ENCODE measurements at regions not wholly inside any gene's neighbourhood (a gene's known extent, or its start where the extent isn't known, plus 50 kb on each side); places are given as distances from the start of the nearest gene placed in this dataset.

- Histone ChIP-seq H3K27ac (ENCODE audit: low read length) (no peak overlapping the region), H3K9me3 (ENCODE audit: low read length) (no peaks in the 10 kb centered on the region), H3K27me3 (ENCODE audit: insufficient read depth, low read depth, low read length) (no peaks in the 10 kb centered on the region), H3K4me3 (ENCODE audit: low read length) (no peak overlapping the region), H3K9ac (ENCODE audit: low read length) (no peak overlapping the region), H3K36me3 (ENCODE audit: insufficient read depth, low read length) (no peaks in the 10 kb centered on the region), H3K9me2 (ENCODE audit: insufficient read depth, low read length) (no peaks in the 10 kb centered on the region), H3K79me2 (replicated peaks; ENCODE audit: insufficient read depth, low read length) (no peaks in the 10 kb centered on the region), H3K4me2 (ENCODE audit: low read length) (no peak overlapping the region), H3F3A (ENCODE audit: insufficient read depth, low read length, poor library complexity, severe bottlenecking) (no peaks in the 10 kb centered on the region), H2AFZ (ENCODE audit: low read depth, low read length) (no peak overlapping the region), H4K20me1 (ENCODE audit: insufficient read depth) (no peaks in the 10 kb centered on the region)
- no peak for TF ChIP-seq TAF1 (IDR thresholded peaks at IDR 0.05; ENCODE audit: low read depth)
- TF ChIP-seq POLR2AphosphoS5 (IDR thresholded peaks at IDR 0.05) = no peak
- TF ChIP-seq RAD21 (conservative IDR thresholded peaks at IDR 0.05) = no peak
- no peak for TF ChIP-seq SMC3 (conservative IDR thresholded peaks at IDR 0.05; ENCODE audit: poor library complexity)
- TF ChIP-seq EZH2 (IDR thresholded peaks at IDR 0.05; ENCODE audit: borderline replicate concordance, insufficient read depth, low read length, poor library complexity, severe bottlenecking) = no peak
- no peak for TF ChIP-seq MXI1 (conservative IDR thresholded peaks at IDR 0.05; ENCODE audit: poor library complexity, severe bottlenecking)
- no peak for TF ChIP-seq CTCF (IDR thresholded peaks at IDR 0.05; ENCODE audit: poor library complexity, severe bottlenecking)
- TF ChIP-seq EP300 (conservative IDR thresholded peaks at IDR 0.05; ENCODE audit: poor library complexity, severe bottlenecking) = no peak
- no peak for TF ChIP-seq REST (IDR thresholded peaks at IDR 0.05; ENCODE audit: borderline replicate concordance)
Measured at GRCh38 chr12:39006286-39006685, 100.9 kb upstream of the CPNE8 start.

DNA sequence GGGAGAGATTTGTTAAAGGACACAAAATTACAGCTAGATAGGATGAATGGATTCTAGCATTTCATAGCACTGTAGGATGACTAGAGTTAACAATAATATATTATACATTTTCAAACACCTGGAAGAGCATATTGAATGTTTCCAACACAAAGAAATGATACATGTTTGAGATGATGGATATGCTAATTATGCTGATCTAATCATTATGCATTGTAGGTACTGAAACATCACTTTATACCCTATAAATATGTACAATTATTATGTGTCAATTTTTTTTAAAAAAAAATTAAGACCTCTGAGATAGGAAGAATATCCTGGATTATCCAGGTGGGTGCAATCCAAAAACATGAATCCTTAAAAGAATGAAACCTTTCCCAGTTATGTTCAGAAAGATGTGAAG lies 100.3 kb upstream of the CPNE8 start:
- no peaks in the 10 kb centered on the region for H4K20me1 ChIP-seq (ENCODE audit: insufficient read depth)
- H2AFZ ChIP-seq (ENCODE audit: low read depth, low read length) = no peak overlapping the region
- no peak overlapping the region for H3K4me2 ChIP-seq (ENCODE audit: low read length)
- no peaks in the 10 kb centered on the region for H3K79me2 ChIP-seq (replicated peaks; ENCODE audit: insufficient read depth, low read length)
- no peak overlapping the region for H3K9ac ChIP-seq (ENCODE audit: low read length)
- H3K9me3 ChIP-seq (ENCODE audit: low read length) = no peaks in the 10 kb centered on the region
- no peaks in the 10 kb centered on the region for H3K27me3 ChIP-seq (ENCODE audit: insufficient read depth, low read depth, low read length)
- no peaks in the 10 kb centered on the region for H3F3A ChIP-seq (ENCODE audit: insufficient read depth, low read length, poor library complexity, severe bottlenecking)
- no peak overlapping the region for H3K4me3 ChIP-seq (ENCODE audit: low read length)
- H3K27ac ChIP-seq (ENCODE audit: low read length) = no peak overlapping the region
- TF ChIP-seq REST (IDR thresholded peaks at IDR 0.05; ENCODE audit: borderline replicate concordance) (no peak), EP300 (conservative IDR thresholded peaks at IDR 0.05; ENCODE audit: poor library complexity, severe bottlenecking) (no peak), TAF1 (IDR thresholded peaks at IDR 0.05; ENCODE audit: low read depth) (no peak), CTCF (IDR thresholded peaks at IDR 0.05; ENCODE audit: poor library complexity, severe bottlenecking) (no peak), EZH2 (IDR thresholded peaks at IDR 0.05; ENCODE audit: borderline replicate concordance, insufficient read depth, low read length, poor library complexity, severe bottlenecking) (no peak), POLR2AphosphoS5 (IDR thresholded peaks at IDR 0.05) (no peak), RAD21 (conservative IDR thresholded peaks at IDR 0.05) (no peak), MXI1 (conservative IDR thresholded peaks at IDR 0.05; ENCODE audit: poor library complexity, severe bottlenecking) (no peak), SMC3 (conservative IDR thresholded peaks at IDR 0.05; ENCODE audit: poor library complexity) (no peak)
- H3K9me2 ChIP-seq (ENCODE audit: insufficient read depth, low read length) = no peaks in the 10 kb centered on the region
- no peaks in the 10 kb centered on the region for H3K36me3 ChIP-seq (ENCODE audit: insufficient read depth, low read length)
